ENCODE measurements at regions not wholly inside any gene's neighbourhood (a gene's known extent, or its start where the extent isn't known, plus 50 kb on each side); places are given as distances from the start of the nearest gene placed in this dataset.

GRCh38 chr9:129552064-129552463 is 68.8 kb downstream of the C9orf50 start:
- peaks cover 5 to 20% (median 15%) of the 10 kb centered on the region in 4 experiments for H3K4me1 ChIP-seq (replicated peaks in 1 of 4; ENCODE audit: control insufficient read depth in 3 of 4, insufficient read depth in 4 of 4, low read length in 3 of 4)
- H3K9ac ChIP-seq (replicated peaks in 1 of 4; ENCODE audit: extremely low read depth in 1 of 4, low read depth in 3 of 4, low read length in 3 of 4) = no peak overlapping the region
- H3K9me3 ChIP-seq (ENCODE audit: insufficient read depth in 2 of 2, low read depth in 1 of 2, low read length in 1 of 2) = no peaks in the 10 kb centered on the region
- H4K91ac ChIP-seq (replicated peaks; ENCODE audit: insufficient read length, low read length) = no peak overlapping the region
- ChIA-PET CTCF (ENCODE audit: partially characterized antibody) (interaction anchor here (0.6 to 2.8 kb wide), 9 partner anchors 9 to 439 kb away, joined by 3 to 11 read pairs (median 4); no protein-coding TSS in a partner anchor), POLR2A (ENCODE audit: partially characterized antibody) (interaction anchor here (1.0 kb wide), 1 partner anchor 9 kb away, joined by 4 read pairs; no protein-coding TSS in a partner anchor)
- no peak overlapping the region for H4K5ac ChIP-seq (ENCODE audit: insufficient read length, low read depth, low read length)
- no peak overlapping the region for H3K4ac ChIP-seq (replicated peaks; ENCODE audit: insufficient read length, low read depth, low read length)
- no peak overlapping the region for H3K27ac ChIP-seq (ENCODE audit: low read depth, low read length)
- no peak for DNase-seq (ENCODE audit: low read depth in 1 of 2, low spot score in 2 of 2)
- no peak overlapping the region for H3K14ac ChIP-seq (ENCODE audit: insufficient read length)
- H3K56ac ChIP-seq (replicated peaks; ENCODE audit: insufficient read length, low read depth, low read length) = no peak overlapping the region
- H3K4me2 ChIP-seq (ENCODE audit: insufficient read depth in 1 of 2, low read depth in 2 of 2, low read length in 2 of 2) = no peak overlapping the region
- 81% methylated on average over 6 of the region's 6 CpGs; no CpG with 5 or more reads in 1 of the 2 experiments for WGBS, 2 experiments (ENCODE audit: extremely low coverage in 1 of 2, insufficient coverage in 1 of 2, insufficient read length in 1 of 2, insufficient replicate concordance in 2 of 2, low coverage in 1 of 2, low lambda C conversion rate in 2 of 2, missing lambda C conversion rate in 1 of 2)
- TF ChIP-seq JUN (IDR thresholded peaks at IDR 0.05; ENCODE audit: low read depth, low read length) = no peak
- no peak for TF ChIP-seq RBBP5 (IDR thresholded peaks at IDR 0.05; ENCODE audit: borderline replicate concordance, low read depth, low read length)
- no peak for TF ChIP-seq SUZ12 (IDR thresholded peaks at IDR 0.05; ENCODE audit: low read length)
- FAIRE-seq = no peak
- H3K23me2 ChIP-seq (ENCODE audit: low read depth, low read length) = peaks cover 2% of the 10 kb centered on the region; the same call in 1 of the 2 replicates
- H2BK20ac ChIP-seq (ENCODE audit: low read length) = no peak overlapping the region
- no peak overlapping the region for H3K23ac ChIP-seq (ENCODE audit: insufficient read length)
- no peak overlapping the region for H3K4me3 ChIP-seq (ENCODE audit: extremely low read depth in 1 of 4, insufficient read depth in 2 of 4, low read depth in 3 of 4, low read length in 4 of 4)
- no peak overlapping the region for H2AFZ ChIP-seq (ENCODE audit: low read length)
- no peak overlapping the region for H3K18ac ChIP-seq (ENCODE audit: extremely low read depth, low read length)
- no peaks in the 10 kb centered on the region for H4K20me1 ChIP-seq (replicated peaks in 1 of 2; ENCODE audit: control insufficient read depth in 1 of 2, insufficient read depth in 2 of 2, low read length in 2 of 2)
- H2BK12ac ChIP-seq (ENCODE audit: low read depth, low read length) = peak overlapping the region; percentile 35; the same call in 1 of the 2 replicates
- no peak overlapping the region for H2BK5ac ChIP-seq (ENCODE audit: low read depth, low read length)
- no peaks in the 10 kb centered on the region for H3K79me1 ChIP-seq (ENCODE audit: low read depth, low read length)
- no peaks in the 10 kb centered on the region for H3K36me3 ChIP-seq (ENCODE audit: control insufficient read depth in 2 of 4, insufficient read depth in 4 of 4, low read length in 3 of 4)
- no peak overlapping the region for H4K8ac ChIP-seq (ENCODE audit: extremely low read depth, insufficient read depth, low read length)
- peaks cover 2 to 29% (median 18%) of the 10 kb centered on the region in 4 experiments for H3K27me3 ChIP-seq (replicated peaks in 1 of 4; ENCODE audit: control insufficient read depth in 3 of 4, extremely low read depth in 1 of 4, insufficient read depth in 3 of 4, low read length in 3 of 4)
- peak overlapping the region; percentile 75 for H2AK5ac ChIP-seq (ENCODE audit: low read depth, low read length)
- H2BK120ac ChIP-seq (replicated peaks; ENCODE audit: low read depth, low read length) = no peak overlapping the region
- H3K79me2 ChIP-seq (ENCODE audit: control insufficient read depth in 1 of 2, insufficient read depth in 2 of 2, low read length in 2 of 2) = no peaks in the 10 kb centered on the region
- H2BK15ac ChIP-seq (ENCODE audit: low read length) = peak overlapping the region; percentile 77; the same call in 1 of the 2 replicates
